ENCODE measurements at regions not wholly inside any gene's neighbourhood (a gene's known extent, or its start where the extent isn't known, plus 50 kb on each side); places are given as distances from the start of the nearest gene placed in this dataset.

DNA sequence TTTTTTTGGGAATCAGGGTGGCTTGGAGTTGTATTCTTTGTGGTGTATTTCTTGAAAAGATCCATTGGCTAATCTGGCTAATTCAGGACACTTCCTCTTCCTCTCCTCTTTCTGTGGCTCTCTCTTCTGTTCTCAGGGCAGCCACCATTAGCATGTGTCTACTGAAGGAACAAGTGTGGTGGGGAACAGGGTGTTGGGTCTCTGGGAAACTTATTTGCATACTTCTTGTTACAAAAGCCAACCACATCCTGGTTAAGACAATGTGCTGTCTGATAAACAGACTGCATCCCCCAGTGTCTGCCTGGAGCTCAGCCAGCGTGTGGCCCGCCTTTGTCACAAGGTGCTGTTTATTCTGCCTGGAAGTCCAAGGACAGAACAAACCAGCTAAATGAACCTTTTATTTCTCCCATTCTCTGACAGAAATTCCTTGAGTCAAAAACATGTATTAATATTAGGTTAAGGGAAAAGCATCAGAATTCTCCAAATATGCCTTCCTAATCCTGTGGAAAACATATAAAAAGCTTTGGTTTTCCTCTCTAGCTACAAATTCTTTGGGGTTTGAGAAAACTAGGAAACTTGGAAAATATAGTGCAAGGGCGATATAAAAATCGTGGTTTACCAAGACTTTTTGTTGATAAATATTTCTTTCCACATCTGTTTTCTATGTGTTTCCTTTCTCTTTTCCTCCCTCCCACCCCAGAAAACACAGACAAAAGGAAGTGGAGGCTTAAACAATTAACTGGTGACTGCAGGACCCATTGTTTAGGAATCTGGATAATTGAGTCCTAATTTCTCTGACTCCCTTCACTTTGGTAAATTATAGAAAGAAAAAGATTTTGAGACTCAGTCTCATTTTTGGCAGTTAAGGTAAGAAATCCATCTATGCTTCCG is 203.6 kb downstream of the SPRY1 start:
- Mint-ChIP-seq H3K9me3 (peaks cover 10% of the 10 kb centered on the region), H3K27ac (peak overlapping the region; percentile 94), H3K4me3 (peak overlapping the region; percentile 32; the same call in 1 of the 2 replicates), H3K27me3 (ENCODE audit: low read depth) (no peaks in the 10 kb centered on the region; the same call in 1 of the 2 replicates), H3K36me3 (no peaks in the 10 kb centered on the region), H3K4me1 (peaks cover 47% of the 10 kb centered on the region)
- ATAC-seq (peak; percentile 99), DNase-seq (ENCODE audit: low spot score) (peak; percentile 43)
- POLR2A ChIA-PET: no interaction called here
- CTCF ChIA-PET: interaction anchor here (0.7 to 1.4 kb wide), 5 partner anchors 19 to 1497 kb away, joined by 3 to 4 read pairs (median 4); no protein-coding TSS in a partner anchor
- no peak for TF ChIP-seq NR1H2 (CRISPR knock-in tag; IDR thresholded peaks at IDR 0.05)
- TF ChIP-seq GTF2I (CRISPR knock-in tag; conservative IDR thresholded peaks at IDR 0.05): no peak
- TF ChIP-seq ATF1 (CRISPR knock-in tag; IDR thresholded peaks at IDR 0.05): no peak
- TF ChIP-seq NR3C1 (CRISPR knock-in tag; conservative IDR thresholded peaks at IDR 0.05; ENCODE audit: low read depth): no peak
- no peak for TF ChIP-seq EMX1 (CRISPR knock-in tag; IDR thresholded peaks at IDR 0.05)
- no peak for TF ChIP-seq SP1 (CRISPR knock-in tag; conservative IDR thresholded peaks at IDR 0.05)
- TF ChIP-seq, protein P1, sequence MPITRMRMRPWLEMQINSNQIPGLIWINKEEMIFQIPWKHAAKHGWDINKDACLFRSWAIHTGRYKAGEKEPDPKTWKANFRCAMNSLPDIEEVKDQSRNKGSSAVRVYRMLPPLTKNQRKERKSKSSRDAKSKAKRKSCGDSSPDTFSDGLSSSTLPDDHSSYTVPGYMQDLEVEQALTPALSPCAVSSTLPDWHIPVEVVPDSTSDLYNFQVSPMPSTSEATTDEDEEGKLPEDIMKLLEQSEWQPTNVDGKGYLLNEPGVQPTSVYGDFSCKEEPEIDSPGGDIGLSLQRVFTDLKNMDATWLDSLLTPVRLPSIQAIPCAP (CRISPR knock-in tag; IDR thresholded peaks at IDR 0.05): no peak
- TF ChIP-seq, protein P2, sequence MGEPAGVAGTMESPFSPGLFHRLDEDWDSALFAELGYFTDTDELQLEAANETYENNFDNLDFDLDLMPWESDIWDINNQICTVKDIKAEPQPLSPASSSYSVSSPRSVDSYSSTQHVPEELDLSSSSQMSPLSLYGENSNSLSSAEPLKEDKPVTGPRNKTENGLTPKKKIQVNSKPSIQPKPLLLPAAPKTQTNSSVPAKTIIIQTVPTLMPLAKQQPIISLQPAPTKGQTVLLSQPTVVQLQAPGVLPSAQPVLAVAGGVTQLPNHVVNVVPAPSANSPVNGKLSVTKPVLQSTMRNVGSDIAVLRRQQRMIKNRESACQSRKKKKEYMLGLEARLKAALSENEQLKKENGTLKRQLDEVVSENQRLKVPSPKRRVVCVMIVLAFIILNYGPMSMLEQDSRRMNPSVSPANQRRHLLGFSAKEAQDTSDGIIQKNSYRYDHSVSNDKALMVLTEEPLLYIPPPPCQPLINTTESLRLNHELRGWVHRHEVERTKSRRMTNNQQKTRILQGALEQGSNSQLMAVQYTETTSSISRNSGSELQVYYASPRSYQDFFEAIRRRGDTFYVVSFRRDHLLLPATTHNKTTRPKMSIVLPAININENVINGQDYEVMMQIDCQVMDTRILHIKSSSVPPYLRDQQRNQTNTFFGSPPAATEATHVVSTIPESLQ (CRISPR knock-in tag; IDR thresholded peaks at IDR 0.05): no peak
- TF ChIP-seq, protein P3, sequence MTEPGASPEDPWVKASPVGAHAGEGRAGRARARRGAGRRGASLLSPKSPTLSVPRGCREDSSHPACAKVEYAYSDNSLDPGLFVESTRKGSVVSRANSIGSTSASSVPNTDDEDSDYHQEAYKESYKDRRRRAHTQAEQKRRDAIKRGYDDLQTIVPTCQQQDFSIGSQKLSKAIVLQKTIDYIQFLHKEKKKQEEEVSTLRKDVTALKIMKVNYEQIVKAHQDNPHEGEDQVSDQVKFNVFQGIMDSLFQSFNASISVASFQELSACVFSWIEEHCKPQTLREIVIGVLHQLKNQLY (CRISPR knock-in tag; IDR thresholded peaks at IDR 0.05): no peak
- TF ChIP-seq, protein P4, sequence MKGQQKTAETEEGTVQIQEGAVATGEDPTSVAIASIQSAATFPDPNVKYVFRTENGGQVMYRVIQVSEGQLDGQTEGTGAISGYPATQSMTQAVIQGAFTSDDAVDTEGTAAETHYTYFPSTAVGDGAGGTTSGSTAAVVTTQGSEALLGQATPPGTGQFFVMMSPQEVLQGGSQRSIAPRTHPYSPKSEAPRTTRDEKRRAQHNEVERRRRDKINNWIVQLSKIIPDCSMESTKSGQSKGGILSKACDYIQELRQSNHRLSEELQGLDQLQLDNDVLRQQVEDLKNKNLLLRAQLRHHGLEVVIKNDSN (CRISPR knock-in tag; IDR thresholded peaks at IDR 0.05): no peak
- TF ChIP-seq IRF2 (CRISPR knock-in tag; IDR thresholded peaks at IDR 0.05; ENCODE audit: borderline replicate concordance, low read depth): no peak
- TF ChIP-seq, protein P5, sequence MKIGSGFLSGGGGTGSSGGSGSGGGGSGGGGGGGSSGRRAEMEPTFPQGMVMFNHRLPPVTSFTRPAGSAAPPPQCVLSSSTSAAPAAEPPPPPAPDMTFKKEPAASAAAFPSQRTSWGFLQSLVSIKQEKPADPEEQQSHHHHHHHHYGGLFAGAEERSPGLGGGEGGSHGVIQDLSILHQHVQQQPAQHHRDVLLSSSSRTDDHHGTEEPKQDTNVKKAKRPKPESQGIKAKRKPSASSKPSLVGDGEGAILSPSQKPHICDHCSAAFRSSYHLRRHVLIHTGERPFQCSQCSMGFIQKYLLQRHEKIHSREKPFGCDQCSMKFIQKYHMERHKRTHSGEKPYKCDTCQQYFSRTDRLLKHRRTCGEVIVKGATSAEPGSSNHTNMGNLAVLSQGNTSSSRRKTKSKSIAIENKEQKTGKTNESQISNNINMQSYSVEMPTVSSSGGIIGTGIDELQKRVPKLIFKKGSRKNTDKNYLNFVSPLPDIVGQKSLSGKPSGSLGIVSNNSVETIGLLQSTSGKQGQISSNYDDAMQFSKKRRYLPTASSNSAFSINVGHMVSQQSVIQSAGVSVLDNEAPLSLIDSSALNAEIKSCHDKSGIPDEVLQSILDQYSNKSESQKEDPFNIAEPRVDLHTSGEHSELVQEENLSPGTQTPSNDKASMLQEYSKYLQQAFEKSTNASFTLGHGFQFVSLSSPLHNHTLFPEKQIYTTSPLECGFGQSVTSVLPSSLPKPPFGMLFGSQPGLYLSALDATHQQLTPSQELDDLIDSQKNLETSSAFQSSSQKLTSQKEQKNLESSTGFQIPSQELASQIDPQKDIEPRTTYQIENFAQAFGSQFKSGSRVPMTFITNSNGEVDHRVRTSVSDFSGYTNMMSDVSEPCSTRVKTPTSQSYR (CRISPR knock-in tag; IDR thresholded peaks at IDR 0.05): no peak
- TF ChIP-seq, protein P6, sequence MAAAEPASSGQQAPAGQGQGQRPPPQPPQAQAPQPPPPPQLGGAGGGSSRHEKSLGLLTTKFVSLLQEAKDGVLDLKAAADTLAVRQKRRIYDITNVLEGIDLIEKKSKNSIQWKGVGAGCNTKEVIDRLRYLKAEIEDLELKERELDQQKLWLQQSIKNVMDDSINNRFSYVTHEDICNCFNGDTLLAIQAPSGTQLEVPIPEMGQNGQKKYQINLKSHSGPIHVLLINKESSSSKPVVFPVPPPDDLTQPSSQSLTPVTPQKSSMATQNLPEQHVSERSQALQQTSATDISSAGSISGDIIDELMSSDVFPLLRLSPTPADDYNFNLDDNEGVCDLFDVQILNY (CRISPR knock-in tag; IDR thresholded peaks at IDR 0.05): no peak
- TF ChIP-seq CREM (CRISPR knock-in tag; IDR thresholded peaks at IDR 0.05): no peak; the same call in 1 of the 2 replicates
- TF ChIP-seq, protein P7, sequence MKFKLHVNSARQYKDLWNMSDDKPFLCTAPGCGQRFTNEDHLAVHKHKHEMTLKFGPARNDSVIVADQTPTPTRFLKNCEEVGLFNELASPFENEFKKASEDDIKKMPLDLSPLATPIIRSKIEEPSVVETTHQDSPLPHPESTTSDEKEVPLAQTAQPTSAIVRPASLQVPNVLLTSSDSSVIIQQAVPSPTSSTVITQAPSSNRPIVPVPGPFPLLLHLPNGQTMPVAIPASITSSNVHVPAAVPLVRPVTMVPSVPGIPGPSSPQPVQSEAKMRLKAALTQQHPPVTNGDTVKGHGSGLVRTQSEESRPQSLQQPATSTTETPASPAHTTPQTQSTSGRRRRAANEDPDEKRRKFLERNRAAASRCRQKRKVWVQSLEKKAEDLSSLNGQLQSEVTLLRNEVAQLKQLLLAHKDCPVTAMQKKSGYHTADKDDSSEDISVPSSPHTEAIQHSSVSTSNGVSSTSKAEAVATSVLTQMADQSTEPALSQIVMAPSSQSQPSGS (CRISPR knock-in tag; IDR thresholded peaks at IDR 0.05; ENCODE audit: borderline replicate concordance, low read depth): no peak
- TF ChIP-seq, protein P8, sequence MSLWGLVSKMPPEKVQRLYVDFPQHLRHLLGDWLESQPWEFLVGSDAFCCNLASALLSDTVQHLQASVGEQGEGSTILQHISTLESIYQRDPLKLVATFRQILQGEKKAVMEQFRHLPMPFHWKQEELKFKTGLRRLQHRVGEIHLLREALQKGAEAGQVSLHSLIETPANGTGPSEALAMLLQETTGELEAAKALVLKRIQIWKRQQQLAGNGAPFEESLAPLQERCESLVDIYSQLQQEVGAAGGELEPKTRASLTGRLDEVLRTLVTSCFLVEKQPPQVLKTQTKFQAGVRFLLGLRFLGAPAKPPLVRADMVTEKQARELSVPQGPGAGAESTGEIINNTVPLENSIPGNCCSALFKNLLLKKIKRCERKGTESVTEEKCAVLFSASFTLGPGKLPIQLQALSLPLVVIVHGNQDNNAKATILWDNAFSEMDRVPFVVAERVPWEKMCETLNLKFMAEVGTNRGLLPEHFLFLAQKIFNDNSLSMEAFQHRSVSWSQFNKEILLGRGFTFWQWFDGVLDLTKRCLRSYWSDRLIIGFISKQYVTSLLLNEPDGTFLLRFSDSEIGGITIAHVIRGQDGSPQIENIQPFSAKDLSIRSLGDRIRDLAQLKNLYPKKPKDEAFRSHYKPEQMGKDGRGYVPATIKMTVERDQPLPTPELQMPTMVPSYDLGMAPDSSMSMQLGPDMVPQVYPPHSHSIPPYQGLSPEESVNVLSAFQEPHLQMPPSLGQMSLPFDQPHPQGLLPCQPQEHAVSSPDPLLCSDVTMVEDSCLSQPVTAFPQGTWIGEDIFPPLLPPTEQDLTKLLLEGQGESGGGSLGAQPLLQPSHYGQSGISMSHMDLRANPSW (CRISPR knock-in tag; conservative IDR thresholded peaks at IDR 0.05; ENCODE audit: low read depth): no peak
- no peak for TF ChIP-seq MYBL2 (CRISPR knock-in tag; IDR thresholded peaks at IDR 0.05)
- no peak for TF ChIP-seq SOX15 (CRISPR knock-in tag; IDR thresholded peaks at IDR 0.05)
- no peak for TF ChIP-seq MXD4 (CRISPR knock-in tag; IDR thresholded peaks at IDR 0.05; ENCODE audit: borderline replicate concordance)
- TF ChIP-seq PRRX2 (CRISPR knock-in tag; IDR thresholded peaks at IDR 0.05): no peak
- no peak for TF ChIP-seq HMGA2 (CRISPR knock-in tag; IDR thresholded peaks at IDR 0.05)
- no peak for TF ChIP-seq ZNF232 (CRISPR knock-in tag; IDR thresholded peaks at IDR 0.05)
- no peak for TF ChIP-seq TCF7 (CRISPR knock-in tag; IDR thresholded peaks at IDR 0.05; ENCODE audit: low read depth)
- TF ChIP-seq, protein P9, sequence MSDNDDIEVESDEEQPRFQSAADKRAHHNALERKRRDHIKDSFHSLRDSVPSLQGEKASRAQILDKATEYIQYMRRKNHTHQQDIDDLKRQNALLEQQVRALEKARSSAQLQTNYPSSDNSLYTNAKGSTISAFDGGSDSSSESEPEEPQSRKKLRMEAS (CRISPR knock-in tag; IDR thresholded peaks at IDR 0.05): peak; percentile 66; the same call in 1 of the 2 replicates

Data from WTC11 (cell line).